Activated gamma-delta T cell (primary cell): ENCODE measurements at regions not wholly inside any gene's neighbourhood (a gene's known extent, or its start where the extent isn't known, plus 50 kb on each side); places are given as distances from the start of the nearest gene placed in this dataset.

Experiments used
- DNase-seq: peaks from one replicate; lab custom pipeline; 2025; lab: John Stamatoyannopoulos, UW

GRCh38 chr3:83894223-83894622 lies 1064.6 kb upstream of the CADM2 start:
- DNase-seq = no peak

- no peak for DNase-seq
These were observed 1062.9 kb upstream of the CADM2 start for GRCh38 chr3:83895892-83896291.

DNA sequence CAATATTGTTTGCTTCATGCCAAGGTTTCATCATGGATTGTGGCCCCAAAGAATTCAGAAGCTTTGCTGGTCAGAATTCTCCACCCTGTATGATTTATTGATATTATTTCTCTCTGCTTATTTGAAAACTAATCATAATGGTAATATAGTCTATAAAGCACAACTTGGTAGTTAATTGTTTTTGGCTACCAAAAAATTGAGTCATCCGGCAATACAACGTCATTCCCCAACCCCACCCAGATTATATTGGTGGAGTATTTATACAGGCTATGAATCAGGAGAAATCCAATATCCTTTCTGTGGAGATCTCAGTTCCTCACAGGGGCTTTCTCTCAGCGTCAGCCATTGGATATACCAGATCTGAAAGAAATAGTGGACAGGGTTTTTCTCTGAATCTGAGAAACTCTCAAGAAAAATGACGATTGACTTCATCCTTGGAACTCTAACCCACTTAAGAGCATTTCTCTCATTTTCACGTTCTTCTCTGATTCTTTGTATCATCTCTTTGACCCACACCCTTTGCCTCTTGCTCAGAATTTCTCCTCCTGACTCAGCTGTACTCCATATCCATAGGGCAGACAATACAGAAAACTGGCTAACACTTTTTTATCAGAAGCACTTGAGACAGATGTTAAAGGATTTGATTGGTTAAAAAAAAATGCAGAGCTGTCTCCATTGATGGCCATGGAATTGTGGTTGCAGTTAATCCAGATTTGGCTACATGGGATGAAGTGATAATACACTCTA lies 1055.8 kb upstream of the CADM2 start:
- DNase-seq = no peak

DNA sequence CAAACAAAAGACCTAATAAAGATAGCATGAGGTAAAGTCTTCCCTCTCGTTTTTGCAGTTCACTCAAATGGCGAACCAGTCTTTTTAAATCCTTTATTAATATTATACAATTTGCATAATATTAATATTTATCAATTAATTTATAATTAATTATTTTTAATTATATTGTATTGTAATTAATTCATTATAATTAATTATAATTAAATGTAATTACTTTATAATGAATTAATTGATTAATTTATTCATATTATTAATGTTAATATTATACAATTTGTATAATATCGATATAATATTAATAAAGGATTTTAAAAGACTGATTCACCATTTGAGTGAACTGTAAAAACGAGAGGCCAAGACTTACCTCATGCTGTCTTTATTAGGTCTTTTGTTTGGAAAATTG lies 1045.4 kb upstream of the CADM2 start:
- no peak for DNase-seq

DNA sequence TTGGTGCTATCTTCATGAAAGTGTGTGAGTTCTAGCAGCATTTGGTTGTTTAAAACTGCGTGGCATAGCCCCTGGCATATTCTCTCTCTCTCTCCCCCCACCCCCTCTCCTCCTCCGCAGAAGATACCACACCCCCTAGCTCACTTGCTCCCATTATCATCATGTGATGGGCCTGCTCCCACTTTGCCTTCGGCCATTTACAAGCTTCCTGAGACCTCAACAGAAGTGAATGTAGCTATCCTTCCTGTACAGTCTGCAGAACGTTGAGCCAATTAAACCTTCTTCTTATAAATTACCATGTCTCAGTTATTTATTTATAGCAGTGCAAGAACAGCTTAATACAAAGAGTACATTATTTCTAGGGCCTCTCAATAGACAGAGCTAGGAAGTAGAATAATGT lies 1032.5 kb upstream of the CADM2 start:
- no peak for DNase-seq

DNA sequence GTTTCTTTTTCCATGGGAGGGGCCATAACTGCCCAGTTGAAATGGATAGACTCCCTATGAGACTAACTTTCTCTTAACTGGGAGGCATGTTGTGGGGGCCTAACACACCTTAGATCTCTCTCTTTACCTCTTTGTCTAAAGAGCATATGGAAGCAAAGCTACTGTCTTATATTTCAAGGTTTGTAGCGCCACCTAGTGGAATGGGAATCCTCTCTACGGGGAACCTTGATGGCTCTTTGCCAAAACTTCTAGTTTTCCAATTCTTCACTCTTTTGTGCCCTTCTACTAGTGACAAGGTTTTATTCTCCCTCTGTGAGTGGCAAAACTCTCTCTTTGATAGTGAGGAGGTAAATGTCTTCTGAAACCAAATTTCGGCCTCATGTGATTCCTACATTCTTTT lies 1030.4 kb upstream of the CADM2 start:
- DNase-seq = no peak

- no peak for DNase-seq
These were observed 1029.9 kb upstream of the CADM2 start for GRCh38 chr3:83928903-83929302.

DNA sequence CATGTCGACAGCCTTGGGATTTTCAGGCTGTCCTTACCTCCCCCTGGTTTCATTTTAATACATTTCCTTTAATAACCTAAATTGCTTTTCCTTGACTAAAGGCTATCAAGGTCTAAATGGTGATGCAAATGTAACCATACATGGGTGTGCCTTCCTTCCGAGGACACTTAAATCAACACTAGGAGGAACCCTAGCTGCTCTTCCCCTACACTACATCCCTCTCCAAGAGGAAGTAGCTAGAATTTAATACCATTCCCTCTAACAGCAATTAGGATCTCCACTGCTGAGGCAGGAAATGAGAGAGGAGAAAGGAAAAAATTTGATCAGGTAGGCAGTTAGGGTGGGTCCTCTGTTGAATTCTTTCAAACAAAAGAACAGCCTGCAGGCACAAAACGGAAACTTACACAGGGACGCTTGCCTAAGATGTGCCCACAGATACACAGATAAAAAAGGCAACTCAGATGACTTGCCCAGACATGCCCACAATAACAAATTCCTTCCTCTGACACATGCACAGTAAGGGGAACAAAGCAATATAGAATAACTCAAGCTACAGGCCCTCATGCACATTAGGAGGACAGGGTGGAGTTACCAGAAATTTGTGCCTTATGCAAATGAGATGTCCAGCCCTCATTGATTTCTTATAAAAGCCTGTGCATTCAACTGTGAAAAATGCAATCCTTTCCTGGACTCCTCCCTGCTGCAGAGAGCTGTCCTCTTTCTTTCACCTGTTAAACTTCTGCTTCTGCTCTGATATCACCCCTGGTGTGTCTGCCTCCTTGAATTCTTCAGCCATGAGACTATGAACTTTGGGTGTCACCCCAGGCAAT lies 1024.4 kb upstream of the CADM2 start:
- no peak for DNase-seq

DNA sequence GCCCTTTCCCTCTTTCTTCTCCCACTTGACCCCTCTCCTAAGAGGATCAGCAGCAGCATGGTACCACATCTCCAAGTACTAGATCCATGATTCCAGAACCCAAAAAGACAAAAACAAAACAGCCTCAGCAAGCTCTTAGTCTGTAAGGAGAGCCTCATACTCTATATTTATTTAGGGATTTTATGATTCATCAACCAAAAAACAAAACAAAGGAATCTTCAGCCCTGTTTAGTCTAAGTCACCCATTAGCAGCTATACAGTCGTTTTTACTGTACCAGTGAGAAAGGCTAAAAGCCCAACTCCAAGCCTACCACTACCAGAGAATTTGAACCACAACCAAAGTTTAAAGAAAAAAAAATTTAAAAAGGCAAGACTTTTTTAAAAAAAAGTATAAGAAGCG lies 1020.3 kb upstream of the CADM2 start:
- DNase-seq = no peak

GRCh38 chr3:83941990-83942745 lies 1016.6 kb upstream of the CADM2 start:
- DNase-seq = no peak

GRCh38 chr3:83946049-83946448 lies 1012.7 kb upstream of the CADM2 start:
- no peak for DNase-seq

GRCh38 chr3:83946554-83946953 lies 1012.2 kb upstream of the CADM2 start:
- no peak for DNase-seq

DNA sequence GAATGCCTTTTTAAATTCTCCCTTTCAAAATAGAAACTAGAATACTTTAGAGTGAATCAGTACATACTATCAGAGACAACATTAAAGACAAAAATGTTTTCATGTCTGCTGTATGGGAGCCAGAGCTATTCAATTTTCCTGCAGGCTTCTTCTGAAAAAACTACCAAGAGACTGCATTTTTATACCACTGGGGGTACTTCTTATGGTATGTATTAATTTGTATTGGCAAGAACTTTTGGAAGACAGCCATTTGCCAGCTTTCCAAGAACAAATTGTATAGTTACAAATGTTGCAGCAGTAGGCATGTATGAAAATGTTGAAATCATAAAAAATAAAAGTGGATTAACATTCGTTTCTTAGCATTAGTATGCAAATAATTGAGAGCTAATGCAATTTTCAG lies 1010.0 kb upstream of the CADM2 start:
- no peak for DNase-seq

GRCh38 chr3:83953417-83954089 lies 1005.2 kb upstream of the CADM2 start:
- DNase-seq = no peak

- DNase-seq = no peak
These were observed 1002.4 kb upstream of the CADM2 start for GRCh38 chr3:83956431-83956830.

DNA sequence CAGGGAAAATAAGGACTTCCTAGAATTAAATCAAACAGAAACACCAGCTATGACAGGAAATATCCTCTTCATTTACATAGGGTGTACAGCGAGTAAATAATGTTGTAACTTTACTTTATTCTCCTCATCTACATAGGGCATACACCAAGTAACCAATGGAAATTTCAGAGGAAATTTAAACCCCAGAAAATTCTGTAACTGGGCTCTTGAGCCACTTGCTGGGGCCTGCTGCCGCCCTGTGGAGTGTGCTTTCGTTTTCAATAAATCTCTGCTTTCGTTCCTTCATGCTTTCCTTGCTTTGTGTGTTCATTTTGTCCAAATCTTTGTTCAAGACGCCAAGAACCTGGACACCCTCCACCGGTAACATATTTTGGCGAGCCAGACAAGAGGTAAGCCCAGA lies 990.4 kb upstream of the CADM2 start:
- no peak for DNase-seq

DNA sequence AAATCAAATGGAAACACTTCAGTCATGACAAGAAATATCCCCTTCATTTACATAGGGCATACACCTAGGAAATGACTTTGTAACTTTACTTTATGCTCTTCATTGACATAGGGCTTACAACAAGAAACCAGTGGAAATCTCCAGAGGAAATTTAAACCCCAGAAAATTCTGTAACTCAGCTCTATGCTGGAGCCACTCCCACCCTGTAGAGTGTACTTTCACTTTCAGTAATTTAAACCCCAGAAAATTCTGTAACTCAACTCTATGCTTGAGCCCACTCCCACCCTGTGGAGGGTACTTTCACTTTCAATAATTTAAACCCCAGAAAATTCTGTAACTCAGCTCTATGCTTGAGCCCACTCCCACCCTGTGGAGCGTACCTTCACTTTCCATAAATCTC lies 987.1 kb upstream of the CADM2 start:
- DNase-seq = no peak

DNA sequence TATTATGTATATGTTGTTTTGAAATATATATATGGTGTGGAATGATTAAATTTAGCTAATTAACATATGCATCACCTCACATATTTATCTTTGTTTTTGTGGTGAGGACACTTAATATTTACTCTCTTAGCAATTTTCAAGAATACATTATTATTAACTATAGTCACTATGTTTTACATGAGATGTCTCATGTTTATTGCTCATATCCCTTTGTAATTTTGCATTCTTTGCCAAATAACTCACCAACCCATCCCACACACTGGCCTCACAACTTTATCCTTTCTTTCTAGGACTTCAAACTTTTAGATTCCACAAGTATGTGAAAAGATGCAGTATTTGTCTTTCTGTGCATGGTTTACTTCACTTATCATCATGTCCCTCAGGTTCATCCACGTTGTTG lies 950.2 kb upstream of the CADM2 start:
- DNase-seq = no peak

GRCh38 chr3:84023842-84024241 lies 934.9 kb upstream of the CADM2 start:
- no peak for DNase-seq

GRCh38 chr3:84039099-84039498 lies 919.7 kb upstream of the CADM2 start:
- DNase-seq = no peak

DNA sequence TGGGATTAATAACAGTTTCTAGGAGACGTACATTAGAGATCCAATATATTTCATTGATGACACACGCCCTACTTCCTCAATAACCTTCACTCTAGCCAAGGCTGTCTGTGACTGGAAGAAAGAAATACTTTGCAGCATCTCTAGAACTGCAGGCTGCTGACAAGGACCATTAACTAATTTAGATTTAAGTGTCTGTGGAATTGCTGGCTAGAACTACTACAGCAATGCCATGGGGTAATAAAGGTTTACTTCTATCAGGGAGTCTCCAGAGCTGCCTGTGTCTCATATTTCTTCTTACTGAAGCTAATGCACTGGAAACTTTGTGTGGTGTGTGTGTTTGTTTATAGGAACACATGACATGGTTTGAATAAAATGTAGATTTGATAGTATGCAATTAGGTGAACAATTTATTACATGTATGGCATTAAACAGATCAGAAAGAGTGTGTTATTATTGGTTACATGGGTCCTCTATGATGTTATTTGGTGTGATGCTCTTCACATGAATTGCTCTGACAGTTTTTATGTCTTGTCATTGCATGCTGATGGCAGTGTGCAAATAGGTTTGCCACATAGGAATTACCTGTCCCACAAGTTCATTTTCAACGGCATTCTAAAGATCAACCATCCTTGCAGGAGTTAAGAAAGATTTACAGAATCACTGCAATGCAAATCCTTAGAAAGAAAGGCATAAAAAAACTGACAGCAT lies 916.2 kb upstream of the CADM2 start:
- no peak for DNase-seq

GRCh38 chr3:84066915-84067314 lies 891.9 kb upstream of the CADM2 start:
- no peak for DNase-seq
